Naive thymus-derived CD4-positive, alpha-beta T cell (primary cell): ENCODE measurements at regions not wholly inside any gene's neighbourhood (a gene's known extent, or its start where the extent isn't known, plus 50 kb on each side); places are given as distances from the start of the nearest gene placed in this dataset.

Experiments used
- ATAC-seq: fragments of 150-1000 bp; cut with Tn5 transposase; 2 replicates; pipeline ENCODE4 v1.10.0; 2021; ENCODE audit warnings: mild to moderate bottlenecking, moderate library complexity
- CTCF ChIA-PET: fragments of 350-600 bp; sonication (Branson Sonifier 250); formaldehyde crosslinking; loops from one replicate; lab custom pipeline; 2021; ENCODE audit warnings: antibody characterized with exemption; lab: Charles Lee
- POLR2A ChIA-PET: fragments of 350-600 bp; sonication (Branson Sonifier 250); formaldehyde crosslinking; loops from one replicate; lab custom pipeline; 2021; ENCODE audit warnings: antibody characterized with exemption, inconsistent platforms; lab: Charles Lee
- DNase-seq, 9 donors: peaks; one replicate each; pipeline versions ENCODE4 v3.0.0 to v3.0.0-alpha.2; 2020 to 2022; ENCODE audit warnings: mixed read lengths in 1 of 9
- H3K27ac ChIP-seq: one replicate; pipeline ENCODE4 v1.7.0; 2013; ENCODE audit warnings: mild to moderate bottlenecking, low read depth, low read length, moderate library complexity
- H3K27me3 ChIP-seq, 2 donors: one replicate each; pipeline ENCODE4 v1.7.0; 2013; ENCODE audit warnings: low read length in 2 of 2, mild to moderate bottlenecking in 2 of 2, moderate library complexity in 2 of 2; ENCODE audit not compliant: control insufficient read depth in 2 of 2, insufficient read depth in 2 of 2
- H3K36me3 ChIP-seq, 3 experiments: 1 replicate in 2 of 3; 2 replicates in 1 of 3; pipeline ENCODE4 v1.7.0; 2013; ENCODE audit warnings: low read length in 3 of 3, mild to moderate bottlenecking in 3 of 3, moderate library complexity in 1 of 3; ENCODE audit not compliant: insufficient read depth in 3 of 3, control insufficient read depth in 2 of 3
- H3K4me1 ChIP-seq, 2 donors: one replicate each; pipeline ENCODE4 v1.7.0; 2013; ENCODE audit warnings: low read length in 2 of 2, mild to moderate bottlenecking in 2 of 2, moderate library complexity in 1 of 2; ENCODE audit not compliant: control insufficient read depth in 2 of 2, insufficient read depth in 2 of 2
- H3K4me3 ChIP-seq: 2 replicates; pipeline ENCODE4 v1.7.0; 2013; ENCODE audit warnings: mild to moderate bottlenecking, low read length
- H3K9me3 ChIP-seq, 3 experiments: 1 replicate in 2 of 3; 2 replicates in 1 of 3; pipeline ENCODE4 v1.7.0; 2013; ENCODE audit warnings: low read length in 3 of 3; ENCODE audit not compliant: control insufficient read depth in 2 of 3
- H3K27ac Mint-ChIP-seq, 9 donors: one replicate each; pipeline ENCODE4 v1.8.0; 2020 to 2022; ENCODE audit warnings: mixed read lengths in 9 of 9, mild to moderate bottlenecking in 8 of 9, moderate library complexity in 5 of 9, inconsistent platforms in 2 of 9
- H3K27me3 Mint-ChIP-seq, 5 donors: one replicate each; pipeline ENCODE4 v1.8.0; 2021 to 2022; ENCODE audit warnings: mixed read lengths in 5 of 5, mild to moderate bottlenecking in 1 of 5
- H3K36me3 Mint-ChIP-seq, 5 donors: one replicate each; pipeline ENCODE4 v1.8.0; 2020 to 2022; ENCODE audit warnings: mixed read lengths in 5 of 5, mild to moderate bottlenecking in 3 of 5, inconsistent platforms in 1 of 5
- H3K4me1 Mint-ChIP-seq, 7 donors: one replicate each; pipeline ENCODE4 v1.8.0; 2020 to 2022; ENCODE audit warnings: mixed read lengths in 7 of 7, mild to moderate bottlenecking in 3 of 7, inconsistent platforms in 1 of 7
- H3K4me3 Mint-ChIP-seq, 10 donors: one replicate each; pipeline ENCODE4 v1.8.0; 2020 to 2022; ENCODE audit warnings: mild to moderate bottlenecking in 10 of 10, mixed read lengths in 10 of 10, moderate library complexity in 6 of 10, inconsistent platforms in 2 of 10
- H3K9me3 Mint-ChIP-seq, 11 donors: one replicate each; pipeline ENCODE4 v1.8.0; 2020 to 2022; ENCODE audit warnings: mixed read lengths in 11 of 11, mild to moderate bottlenecking in 4 of 11, inconsistent platforms in 1 of 11, moderate library complexity in 1 of 11
- intact Hi-C, 2 donors: fragments of 100-400 bp; cut with micrococcal nuclease; formaldehyde crosslinking; loops; one replicate each; pipeline ENCODE4 v1.15.1; 2023

- no peak for ATAC-seq
- H3K4me1 ChIP-seq = no peaks in the 10 kb centered on the region
- Mint-ChIP-seq H3K4me1 (no peaks in the 10 kb centered on the region), H3K27me3 (peaks cover 0 to 4% (median 0%) of the 10 kb centered on the region in 5 donors), H3K27ac (no peak overlapping the region), H3K36me3 (no peaks in the 10 kb centered on the region), H3K9me3 (peaks cover 0 to 3% (median 0%) of the 10 kb centered on the region in 11 donors), H3K4me3 (no peak overlapping the region)
- intact Hi-C loops = no loop called here
- POLR2A ChIA-PET = no interaction called here
- DNase-seq = no peak
- no peaks in the 10 kb centered on the region for H3K27me3 ChIP-seq
- H3K36me3 ChIP-seq = no peaks in the 10 kb centered on the region
- no peak overlapping the region for H3K27ac ChIP-seq
- no peak overlapping the region for H3K4me3 ChIP-seq
- no peaks in the 10 kb centered on the region for H3K9me3 ChIP-seq
- CTCF ChIA-PET = no interaction called here
Measured at GRCh38 chr4:141432000-141432712, 204.2 kb upstream of the IL15 start.

- ChIA-PET POLR2A (no interaction called here), CTCF (no interaction called here)
- Histone ChIP-seq H3K4me1 (no peaks in the 10 kb centered on the region), H3K27me3 (no peaks in the 10 kb centered on the region), H3K9me3 (no peaks in the 10 kb centered on the region), H3K27ac (no peak overlapping the region), H3K4me3 (no peak overlapping the region), H3K36me3 (no peaks in the 10 kb centered on the region)
- peaks cover 0 to 20% (median 4%) of the 10 kb centered on the region in 5 donors for H3K27me3 Mint-ChIP-seq
- DNase-seq (no peak), ATAC-seq (no peak)
- no peaks in the 10 kb centered on the region for H3K4me1 Mint-ChIP-seq
- no peak overlapping the region for H3K27ac Mint-ChIP-seq
- no peak overlapping the region for H3K4me3 Mint-ChIP-seq
- intact Hi-C loops = no loop called here
- peaks cover 0 to 7% (median 0%) of the 10 kb centered on the region in 11 donors for H3K9me3 Mint-ChIP-seq
- no peaks in the 10 kb centered on the region for H3K36me3 Mint-ChIP-seq
Measured at GRCh38 chr4:141435446-141436225, 200.7 kb upstream of the IL15 start.

- Histone ChIP-seq H3K4me1 (no peaks in the 10 kb centered on the region), H3K9me3 (no peaks in the 10 kb centered on the region), H3K27me3 (no peaks in the 10 kb centered on the region), H3K36me3 (no peaks in the 10 kb centered on the region), H3K4me3 (no peak overlapping the region), H3K27ac (no peak overlapping the region)
- ATAC-seq (no peak), DNase-seq (no peak)
- Mint-ChIP-seq H3K27ac (no peak overlapping the region), H3K4me1 (no peaks in the 10 kb centered on the region), H3K36me3 (no peaks in the 10 kb centered on the region), H3K9me3 (peaks cover 0 to 4% (median 0%) of the 10 kb centered on the region in 11 donors), H3K27me3 (peaks cover 0 to 19% (median 4%) of the 10 kb centered on the region in 5 donors), H3K4me3 (no peak overlapping the region)
- ChIA-PET POLR2A (no interaction called here), CTCF (no interaction called here)
- intact Hi-C loops = no loop called here
Measured at GRCh38 chr4:141439223-141439622, 197.2 kb upstream of the IL15 start.

- no peak overlapping the region for H3K27ac Mint-ChIP-seq
- Histone ChIP-seq H3K4me1 (no peaks in the 10 kb centered on the region), H3K27me3 (no peaks in the 10 kb centered on the region), H3K27ac (no peak overlapping the region), H3K9me3 (no peaks in the 10 kb centered on the region), H3K36me3 (no peaks in the 10 kb centered on the region), H3K4me3 (no peak overlapping the region)
- H3K27me3 Mint-ChIP-seq = peaks cover 0 to 8% (median 4%) of the 10 kb centered on the region in 5 donors
- ChIA-PET CTCF (no interaction called here), POLR2A (no interaction called here)
- H3K9me3 Mint-ChIP-seq = peaks cover 0 to 13% (median 0%) of the 10 kb centered on the region in 11 donors
- no peaks in the 10 kb centered on the region for H3K36me3 Mint-ChIP-seq
- H3K4me3 Mint-ChIP-seq = no peak overlapping the region
- intact Hi-C loops = no loop called here
- H3K4me1 Mint-ChIP-seq = peaks cover 0 to 5% (median 0%) of the 10 kb centered on the region in 7 donors
- DNase-seq = no peak
- no peak for ATAC-seq
Measured at GRCh38 chr4:141447761-141448160, 188.6 kb upstream of the IL15 start.

GRCh38 chr4:141448490-141448889 is 187.9 kb upstream of the IL15 start:
- no peaks in the 10 kb centered on the region for H3K27me3 ChIP-seq
- H3K9me3 Mint-ChIP-seq = peaks cover 0 to 18% (median 0%) of the 10 kb centered on the region in 11 donors
- no peaks in the 10 kb centered on the region for H3K9me3 ChIP-seq
- no peak overlapping the region for H3K27ac ChIP-seq
- H3K36me3 ChIP-seq = no peaks in the 10 kb centered on the region
- POLR2A ChIA-PET = no interaction called here
- DNase-seq = no peak
- CTCF ChIA-PET = no interaction called here
- intact Hi-C loops = no loop called here
- H3K4me1 Mint-ChIP-seq = peaks cover 0 to 5% (median 0%) of the 10 kb centered on the region in 7 donors
- no peak overlapping the region for H3K4me3 Mint-ChIP-seq
- H3K36me3 Mint-ChIP-seq = no peaks in the 10 kb centered on the region
- H3K4me1 ChIP-seq = no peaks in the 10 kb centered on the region
- ATAC-seq = no peak
- no peak overlapping the region for H3K4me3 ChIP-seq
- H3K27me3 Mint-ChIP-seq = peaks cover 0 to 12% (median 2%) of the 10 kb centered on the region in 5 donors
- no peak overlapping the region for H3K27ac Mint-ChIP-seq

GRCh38 chr4:141449927-141450326 is 186.5 kb upstream of the IL15 start:
- H3K4me3 Mint-ChIP-seq = no peak overlapping the region
- CTCF ChIA-PET = no interaction called here
- H3K4me1 Mint-ChIP-seq = peaks cover 0 to 5% (median 0%) of the 10 kb centered on the region in 7 donors
- Histone ChIP-seq H3K9me3 (no peaks in the 10 kb centered on the region), H3K27me3 (no peaks in the 10 kb centered on the region), H3K4me1 (no peaks in the 10 kb centered on the region), H3K4me3 (no peak overlapping the region), H3K36me3 (no peaks in the 10 kb centered on the region), H3K27ac (no peak overlapping the region)
- H3K27me3 Mint-ChIP-seq = peaks cover 0 to 15% (median 0%) of the 10 kb centered on the region in 5 donors
- no peak for ATAC-seq
- no peak for DNase-seq
- intact Hi-C loops = no loop called here
- H3K36me3 Mint-ChIP-seq = no peaks in the 10 kb centered on the region
- H3K9me3 Mint-ChIP-seq = peaks cover 0 to 18% (median 0%) of the 10 kb centered on the region in 11 donors
- H3K27ac Mint-ChIP-seq = no peak overlapping the region
- POLR2A ChIA-PET = no interaction called here
